B cell (primary cell): ENCODE measurements at regions not wholly inside any gene's neighbourhood (a gene's known extent, or its start where the extent isn't known, plus 50 kb on each side); places are given as distances from the start of the nearest gene placed in this dataset.

Experiments
- ATAC-seq: fragments of 200-7000 bp; cut with Tn5 transposase; one replicate; pipeline ENCODE4 v1.10.0; 2021; ENCODE audit warnings: low read depth, mild to moderate bottlenecking, moderate number of reproducible peaks, moderate library complexity
- CTCF ChIA-PET: fragments of 350-600 bp; sonication (Branson Sonifier 250); formaldehyde crosslinking; loops from one replicate; lab custom pipeline; 2021; ENCODE audit warnings: antibody characterized with exemption, inconsistent platforms; lab: Charles Lee
- POLR2A ChIA-PET: fragments of 350-600 bp; sonication (Branson Sonifier 250); formaldehyde crosslinking; loops from one replicate; lab custom pipeline; 2021; ENCODE audit warnings: antibody characterized with exemption; lab: Charles Lee
- DNase-seq: peaks from one replicate; pipeline ENCODE4 v3.0.0; 2013
- H2AFZ ChIP-seq: 2 replicates; pipeline ENCODE4 v1.6.1; 2012; ENCODE audit warnings: mild to moderate bottlenecking, low read depth, low read length; ENCODE audit not compliant: insufficient read depth, poor library complexity, severe bottlenecking
- H3K27ac ChIP-seq, 2 donors: 1 replicate in 1 of 2; 2 replicates in 1 of 2; pipeline ENCODE4 v1.5.1; 2012 to 2013; ENCODE audit warnings: low read length in 2 of 2, mild to moderate bottlenecking in 2 of 2, moderate library complexity in 1 of 2
- H3K27me3 ChIP-seq, 4 experiments: fragments of 200-600 bp in 1 of 4; sonication (generic) in 1 of 4; replicated peaks in 1 of 4; 1 replicate in 2 of 4; 2 replicates in 2 of 4; pipeline versions ENCODE4 v1.6.1 to v1.7.0; 2013 to 2016; ENCODE audit warnings: low read length in 3 of 4, mild to moderate bottlenecking in 2 of 4, mixed read lengths in 1 of 4, moderate library complexity in 1 of 4; ENCODE audit not compliant: insufficient read depth in 4 of 4, control insufficient read depth in 3 of 4; ENCODE audit errors: control extremely low read depth in 1 of 4
- H3K36me3 ChIP-seq, 2 experiments: replicated peaks in 1 of 2; 1 replicate in 1 of 2; 2 replicates in 1 of 2; pipeline versions ENCODE4 v1.6.1 to v1.7.1; 2013; ENCODE audit warnings: low read length in 1 of 2; ENCODE audit not compliant: insufficient read depth in 2 of 2, control insufficient read depth in 1 of 2; ENCODE audit errors: control extremely low read depth in 1 of 2, extremely low read depth in 1 of 2
- H3K4me1 ChIP-seq, 2 donors: fragments of 200-600 bp in 1 of 2; sonication (generic) in 1 of 2; 1 replicate in 1 of 2; 2 replicates in 1 of 2; pipeline versions ENCODE4 v1.5.1 to v1.6.1; 2013 to 2017; ENCODE audit warnings: low read length in 2 of 2; ENCODE audit not compliant: control insufficient read depth in 2 of 2, insufficient read depth in 2 of 2
- H3K4me2 ChIP-seq: replicated peaks from 2 replicates; pipeline ENCODE3; 2012; ENCODE audit warnings: mild to moderate bottlenecking, low read depth, low read length; ENCODE audit not compliant: poor library complexity, severe bottlenecking
- H3K4me3 ChIP-seq, 5 experiments: fragments of 200-600 bp in 1 of 5; sonication (generic) in 1 of 5; 1 replicate in 3 of 5; 2 replicates in 2 of 5; pipeline versions ENCODE4 v1.5.1 to v1.7.0; 2011 to 2016; ENCODE audit warnings: low read length in 4 of 5, mild to moderate bottlenecking in 4 of 5, low read depth in 2 of 5, control low read depth in 1 of 5, moderate library complexity in 1 of 5; ENCODE audit not compliant: insufficient read depth in 1 of 5; ENCODE audit errors: control extremely low read depth in 1 of 5, extremely low read depth in 1 of 5
- H3K79me2 ChIP-seq: fragments of 200-600 bp; sonication (generic); one replicate; pipeline ENCODE4 v1.6.0; 2016; ENCODE audit warnings: low read length; ENCODE audit not compliant: control insufficient read depth, insufficient read depth
- H3K9ac ChIP-seq: fragments of 200-600 bp; sonication (generic); 2 replicates; pipeline ENCODE4 v1.6.1; 2017; ENCODE audit warnings: mild to moderate bottlenecking, low read length, moderate library complexity
- H3K9me3 ChIP-seq, 3 donors: one replicate each; pipeline versions ENCODE4 v1.6.1 to v1.7.1; 2013; ENCODE audit warnings: low read length in 2 of 3; ENCODE audit not compliant: control insufficient read depth in 2 of 3, insufficient read depth in 1 of 3; ENCODE audit errors: control extremely low read depth in 1 of 3
- H4K20me1 ChIP-seq: 2 replicates; pipeline ENCODE4 v1.6.0; 2012; ENCODE audit warnings: mild to moderate bottlenecking, low read length; ENCODE audit not compliant: insufficient read depth, control insufficient read depth, poor library complexity, severe bottlenecking
- H3K27ac Mint-ChIP-seq: one replicate; pipeline ENCODE4 v1.8.0; 2021; ENCODE audit warnings: mixed read lengths
- H3K27me3 Mint-ChIP-seq: one replicate; pipeline ENCODE4 v1.8.0; 2021; ENCODE audit warnings: mixed read lengths
- H3K4me1 Mint-ChIP-seq: one replicate; pipeline ENCODE4 v1.8.0; 2021; ENCODE audit warnings: mixed read lengths
- H3K4me3 Mint-ChIP-seq: one replicate; pipeline ENCODE4 v1.8.0; 2021; ENCODE audit warnings: mixed read lengths
- H3K9me3 Mint-ChIP-seq: one replicate; pipeline ENCODE4 v1.8.0; 2022; ENCODE audit warnings: mixed read lengths; ENCODE audit not compliant: insufficient read depth
- CTCF ChIP-seq: fragments of 200-600 bp; IDR thresholded peaks from one replicate; pipeline ENCODE4 v1.8.0; 2022; ENCODE audit warnings: antibody characterized with exemption, mild to moderate bottlenecking
- EZH2 ChIP-seq: IDR thresholded peaks from 2 replicates; pipeline ENCODE4 v1.6.1; 2012; ENCODE audit warnings: borderline replicate concordance, low read depth, mild to moderate bottlenecking, moderate library complexity, low read length; ENCODE audit not compliant: insufficient read depth, poor library complexity, severe bottlenecking
- WGBS: methylation state at CpG from one replicate; pipeline ENCODE4 v1.1.5; 2013; ENCODE audit warnings: missing lambda C conversion rate; ENCODE audit not compliant: insufficient coverage; 5-methylcytosine and 5-hydroxymethylcytosine counted together
- intact Hi-C: fragments of 100-400 bp; cut with micrococcal nuclease; formaldehyde crosslinking; loops from one replicate; pipeline ENCODE4 v1.10.0; 2022

DNA sequence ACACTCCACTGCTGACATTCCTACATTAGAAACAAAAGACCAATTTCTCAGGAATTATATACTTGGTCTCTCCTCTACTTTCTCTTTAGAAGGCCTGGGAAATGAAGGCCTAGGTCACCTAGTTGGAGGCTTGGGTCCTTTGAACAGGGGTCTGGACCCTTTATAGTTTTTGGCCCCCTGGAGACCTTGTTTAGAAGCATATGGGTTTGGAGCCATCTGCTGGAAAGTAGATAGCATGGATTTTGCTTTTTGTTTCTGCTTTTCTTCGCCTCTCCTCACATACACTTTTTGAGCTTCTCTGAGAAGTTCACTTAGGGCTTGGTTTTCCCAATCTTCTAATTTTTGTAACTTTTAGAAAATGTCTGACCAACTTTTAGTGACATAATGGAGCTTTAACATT is 67.1 kb upstream of the CDK20 start:
- TF ChIP-seq CTCF (no peak), EZH2 (no peak)
- Histone ChIP-seq H3K79me2 (no peaks in the 10 kb centered on the region), H3K9ac (no peak overlapping the region), H3K4me3 (no peak overlapping the region), H3K9me3 (peaks cover 1 to 38% (median 25%) of the 10 kb centered on the region in 3 donors), H3K4me1 (no peaks in the 10 kb centered on the region), H4K20me1 (no peaks in the 10 kb centered on the region), H3K36me3 (no peaks in the 10 kb centered on the region), H3K27ac (no peak overlapping the region), H3K4me2 (no peak overlapping the region), H3K27me3 (peaks cover 0 to 3% (median 0%) of the 10 kb centered on the region in 4 experiments), H2AFZ (no peak overlapping the region)
- Mint-ChIP-seq H3K4me1 (no peaks in the 10 kb centered on the region), H3K4me3 (no peak overlapping the region), H3K27ac (no peak overlapping the region), H3K9me3 (peaks cover 9% of the 10 kb centered on the region), H3K27me3 (peaks cover 3% of the 10 kb centered on the region)
- WGBS, result no CpG with 5 or more reads among the region's 1 CpG
- DNase-seq (no peak), ATAC-seq (no peak)
- ChIA-PET POLR2A (no interaction called here), CTCF (no interaction called here)
- intact Hi-C loops, result no loop called here

DNA sequence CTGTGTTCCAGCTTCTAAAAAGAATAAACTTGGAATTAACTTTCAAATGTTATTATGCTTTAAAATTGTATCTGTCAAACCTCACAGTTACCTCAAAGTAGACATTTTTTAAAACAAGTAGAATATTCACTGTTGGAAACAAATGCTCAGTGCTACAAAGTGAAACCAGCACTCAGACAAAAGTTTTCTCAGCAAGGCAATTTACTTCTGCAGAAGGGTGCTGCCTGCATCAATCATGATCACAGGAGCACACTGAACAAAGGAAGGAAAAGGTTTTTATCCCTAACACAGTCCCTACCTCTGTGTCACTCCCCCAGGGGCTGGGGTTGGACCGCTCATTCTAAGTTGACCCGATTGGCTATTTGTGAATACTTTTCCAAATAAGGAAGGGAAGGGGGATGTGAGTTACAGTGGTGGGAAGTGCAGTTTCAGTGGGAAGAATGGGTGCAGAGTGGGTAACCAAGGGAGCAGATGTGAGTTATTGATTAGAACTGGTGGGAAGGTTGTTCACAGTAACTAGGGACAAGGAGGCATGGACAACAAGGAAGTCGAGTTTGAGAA is 63.0 kb upstream of the CDK20 start:
- TF ChIP-seq CTCF, result no peak
- peaks cover 0 to 21% (median 15%) of the 10 kb centered on the region in 3 donors for H3K9me3 ChIP-seq
- H2AFZ ChIP-seq, result no peak overlapping the region
- 100% methylated on average over 1 of the region's 3 CpGs for WGBS
- H3K4me1 ChIP-seq, result no peaks in the 10 kb centered on the region
- H3K4me3 ChIP-seq, result no peak overlapping the region
- no peak for DNase-seq
- no peaks in the 10 kb centered on the region for H4K20me1 ChIP-seq
- Mint-ChIP-seq H3K4me1 (no peaks in the 10 kb centered on the region), H3K27ac (no peak overlapping the region), H3K9me3 (peaks cover 10% of the 10 kb centered on the region), H3K27me3 (peaks cover 2% of the 10 kb centered on the region), H3K4me3 (no peak overlapping the region)
- no peaks in the 10 kb centered on the region for H3K79me2 ChIP-seq
- peaks cover 0 to 3% (median 0%) of the 10 kb centered on the region in 4 experiments for H3K27me3 ChIP-seq
- intact Hi-C loops, result no loop called here
- no peak overlapping the region for H3K27ac ChIP-seq
- ChIA-PET CTCF (no interaction called here), POLR2A (no interaction called here)
- ATAC-seq, result no peak
- H3K9ac ChIP-seq, result no peak overlapping the region
- H3K36me3 ChIP-seq, result no peaks in the 10 kb centered on the region
- H3K4me2 ChIP-seq, result no peak overlapping the region
